C4-2B (cell line): ENCODE measurements at regions not wholly inside any gene's neighbourhood (a gene's known extent, or its start where the extent isn't known, plus 50 kb on each side); places are given as distances from the start of the nearest gene placed in this dataset.

ENCODE experiments used
- ZFX ChIP-seq: fragments of 450-650 bp; IDR thresholded peaks from 2 replicates; pipeline ENCODE4 v1.6.1; 2017
- TF ChIP-seq, protein P1 (sequence below): fragments of 450-650 bp; conservative IDR thresholded peaks from 2 replicates; pipeline ENCODE4 v1.5.1; 2017; ENCODE audit warnings: mild to moderate bottlenecking

DNA sequence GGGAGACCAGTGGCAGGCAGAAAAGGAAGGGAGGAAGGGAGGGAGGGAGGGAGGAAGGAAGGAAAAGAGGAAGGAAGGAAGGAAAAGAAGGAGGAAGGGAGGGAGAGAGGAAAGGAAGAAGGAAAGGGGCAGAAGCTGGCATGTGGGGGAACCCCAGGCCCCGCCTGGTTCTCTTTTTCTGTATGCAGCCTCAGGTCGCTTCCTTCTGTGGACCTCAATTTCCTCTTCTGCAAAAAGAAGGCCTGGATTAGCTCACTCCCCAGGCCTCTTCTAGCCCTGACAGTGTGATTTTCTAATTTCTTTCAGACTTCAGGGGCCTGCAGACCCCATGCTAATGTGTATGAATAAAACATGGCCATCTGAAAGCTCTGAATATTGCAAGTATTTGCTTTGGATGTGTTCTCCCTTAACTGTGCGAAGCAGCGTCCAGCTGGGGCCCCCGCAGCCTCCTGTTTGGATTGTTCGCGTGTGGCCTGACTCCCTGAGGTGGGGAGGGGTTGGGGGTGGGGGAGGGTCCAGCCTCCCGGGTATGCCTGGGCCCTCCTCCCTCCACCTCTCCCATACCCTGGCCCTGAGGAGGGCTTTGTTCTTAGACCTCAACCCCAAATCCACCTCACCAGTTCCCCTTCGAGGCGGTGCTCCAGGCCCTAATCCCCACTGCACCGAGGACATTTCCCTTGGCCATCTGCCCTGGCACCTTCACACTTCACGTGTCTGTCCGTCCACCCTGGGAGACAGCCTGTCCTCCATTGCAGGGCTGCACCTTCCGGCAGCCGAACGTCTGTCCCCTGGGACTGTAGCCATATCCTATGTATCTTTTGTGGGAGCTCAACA, 199.9 kb upstream of the ATP6AP2 start:
- TF ChIP-seq, protein P1, sequence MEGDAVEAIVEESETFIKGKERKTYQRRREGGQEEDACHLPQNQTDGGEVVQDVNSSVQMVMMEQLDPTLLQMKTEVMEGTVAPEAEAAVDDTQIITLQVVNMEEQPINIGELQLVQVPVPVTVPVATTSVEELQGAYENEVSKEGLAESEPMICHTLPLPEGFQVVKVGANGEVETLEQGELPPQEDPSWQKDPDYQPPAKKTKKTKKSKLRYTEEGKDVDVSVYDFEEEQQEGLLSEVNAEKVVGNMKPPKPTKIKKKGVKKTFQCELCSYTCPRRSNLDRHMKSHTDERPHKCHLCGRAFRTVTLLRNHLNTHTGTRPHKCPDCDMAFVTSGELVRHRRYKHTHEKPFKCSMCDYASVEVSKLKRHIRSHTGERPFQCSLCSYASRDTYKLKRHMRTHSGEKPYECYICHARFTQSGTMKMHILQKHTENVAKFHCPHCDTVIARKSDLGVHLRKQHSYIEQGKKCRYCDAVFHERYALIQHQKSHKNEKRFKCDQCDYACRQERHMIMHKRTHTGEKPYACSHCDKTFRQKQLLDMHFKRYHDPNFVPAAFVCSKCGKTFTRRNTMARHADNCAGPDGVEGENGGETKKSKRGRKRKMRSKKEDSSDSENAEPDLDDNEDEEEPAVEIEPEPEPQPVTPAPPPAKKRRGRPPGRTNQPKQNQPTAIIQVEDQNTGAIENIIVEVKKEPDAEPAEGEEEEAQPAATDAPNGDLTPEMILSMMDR: no peak
- no peak for TF ChIP-seq ZFX
